ENCODE measurements at regions not wholly inside any gene's neighbourhood (a gene's known extent, or its start where the extent isn't known, plus 50 kb on each side); places are given as distances from the start of the nearest gene placed in this dataset.
"Not testable (repeated sequence)": the region's sequence is repeated elsewhere in the genome, so short reads cannot be mapped to it uniquely, and the experiment has no call there.

- no peak for DNase-seq
These were observed 93.1 kb upstream of the HIF1A start for GRCh38 chr14:61602003-61602732.

- no peak for DNase-seq
These were observed 92.6 kb upstream of the HIF1A start for GRCh38 chr14:61602733-61603077.

DNA sequence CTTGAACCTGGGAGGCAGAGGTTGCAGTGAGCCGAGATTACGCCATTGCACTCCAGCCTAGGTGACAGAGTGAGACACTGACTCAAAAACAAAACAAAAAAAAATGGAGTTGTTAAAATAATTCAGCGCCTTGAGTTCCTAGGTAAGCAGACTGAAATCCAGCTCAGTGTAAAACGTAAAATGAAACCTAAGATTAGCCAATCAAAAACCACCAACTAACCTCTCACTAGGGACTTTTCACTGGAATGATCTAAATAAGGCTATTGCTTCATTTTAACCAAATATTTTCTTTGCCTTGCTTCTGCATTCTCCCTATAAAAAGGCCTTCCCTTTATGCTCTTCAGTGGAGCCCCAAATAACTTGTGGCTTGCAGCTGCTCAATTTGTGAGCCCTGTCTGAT is 91.6 kb upstream of the HIF1A start:
- DNase-seq, result no peak

GRCh38 chr14:61607570-61608244 is 87.6 kb upstream of the HIF1A start:
- no peak for DNase-seq

DNA sequence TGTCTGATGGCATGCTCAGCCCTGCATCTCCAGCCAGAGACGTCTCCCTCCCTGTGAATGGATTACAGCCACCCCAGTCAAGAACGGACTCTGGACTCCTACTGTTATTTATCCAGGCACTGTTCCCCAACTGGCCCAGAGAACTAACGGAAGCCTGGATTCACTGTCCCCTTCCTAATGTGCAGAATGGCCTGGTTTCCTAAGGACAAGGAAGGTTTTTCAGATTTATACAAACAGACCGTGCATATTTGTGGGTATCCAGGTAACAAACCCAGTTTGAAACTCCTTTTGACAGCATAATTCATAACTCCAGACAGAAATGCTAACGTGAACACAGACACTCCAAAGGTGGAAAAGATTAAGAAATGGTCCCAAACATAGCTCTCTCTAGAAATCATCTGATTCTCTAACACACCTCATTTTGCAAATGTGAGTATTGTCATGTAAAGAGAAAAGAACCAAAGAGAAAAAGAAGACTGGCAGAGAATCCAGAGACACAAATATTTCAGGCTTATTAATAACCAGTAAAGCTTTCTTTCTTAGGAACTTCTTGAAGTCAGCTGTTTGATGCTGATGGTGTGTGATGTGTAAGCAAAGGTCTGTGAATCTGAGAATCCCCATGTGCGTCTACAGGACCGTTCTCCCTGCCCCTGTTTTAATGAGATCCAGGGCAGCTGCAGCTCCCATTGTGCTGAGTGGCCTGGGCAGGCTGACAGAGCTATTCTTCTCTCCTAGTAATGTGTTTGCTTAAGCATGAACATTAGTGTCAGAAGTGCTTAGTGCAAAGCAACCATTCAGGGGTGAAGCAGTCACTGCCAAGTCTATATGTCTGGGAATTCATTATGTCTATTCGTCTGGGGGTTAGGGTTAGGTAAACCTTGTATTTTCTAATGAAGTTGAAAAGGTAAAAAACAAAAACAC is 86.8 kb upstream of the HIF1A start:
- DNase-seq, result no peak

GRCh38 chr14:61609191-61609843 is 86.0 kb upstream of the HIF1A start:
- no peak for DNase-seq

DNA sequence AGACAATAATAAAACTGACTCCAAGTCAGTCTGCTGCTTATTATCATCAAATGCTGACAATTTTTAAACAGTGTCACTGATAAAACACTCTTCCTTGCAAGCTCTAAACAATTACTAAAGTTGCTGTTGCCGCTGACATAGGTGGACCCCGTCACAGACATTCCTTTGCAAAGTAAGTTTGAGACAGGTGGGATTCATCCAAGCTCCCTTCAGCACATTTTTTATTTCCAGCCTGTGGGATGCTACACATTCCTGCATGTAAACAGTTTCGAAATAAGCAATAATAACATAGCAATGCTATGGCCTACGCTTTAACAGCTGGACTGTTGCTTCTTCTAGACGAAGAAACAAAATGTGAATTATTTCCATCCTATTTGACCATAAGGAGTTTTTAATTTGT is 85.4 kb upstream of the HIF1A start:
- DNase-seq, result no peak

DNA sequence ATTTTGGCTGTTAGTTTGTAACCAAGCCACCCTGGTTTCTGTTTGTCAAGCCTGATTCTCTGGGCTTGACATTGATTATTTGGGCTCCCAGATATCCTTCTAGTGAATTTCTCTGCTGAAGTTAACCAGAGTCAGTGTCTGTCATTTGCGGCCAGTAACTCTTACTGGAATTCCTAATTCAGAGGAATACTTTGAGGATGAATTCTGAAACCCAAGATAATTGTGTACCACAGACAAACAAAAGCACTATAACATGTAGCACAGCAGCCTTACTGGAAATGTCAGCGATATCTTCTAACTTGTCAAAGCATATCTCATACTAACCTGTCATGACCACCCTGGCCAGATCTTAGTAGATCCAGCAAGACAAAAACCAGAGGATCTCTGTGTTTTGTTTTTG is 84.4 kb upstream of the HIF1A start:
- no peak for DNase-seq

DNA sequence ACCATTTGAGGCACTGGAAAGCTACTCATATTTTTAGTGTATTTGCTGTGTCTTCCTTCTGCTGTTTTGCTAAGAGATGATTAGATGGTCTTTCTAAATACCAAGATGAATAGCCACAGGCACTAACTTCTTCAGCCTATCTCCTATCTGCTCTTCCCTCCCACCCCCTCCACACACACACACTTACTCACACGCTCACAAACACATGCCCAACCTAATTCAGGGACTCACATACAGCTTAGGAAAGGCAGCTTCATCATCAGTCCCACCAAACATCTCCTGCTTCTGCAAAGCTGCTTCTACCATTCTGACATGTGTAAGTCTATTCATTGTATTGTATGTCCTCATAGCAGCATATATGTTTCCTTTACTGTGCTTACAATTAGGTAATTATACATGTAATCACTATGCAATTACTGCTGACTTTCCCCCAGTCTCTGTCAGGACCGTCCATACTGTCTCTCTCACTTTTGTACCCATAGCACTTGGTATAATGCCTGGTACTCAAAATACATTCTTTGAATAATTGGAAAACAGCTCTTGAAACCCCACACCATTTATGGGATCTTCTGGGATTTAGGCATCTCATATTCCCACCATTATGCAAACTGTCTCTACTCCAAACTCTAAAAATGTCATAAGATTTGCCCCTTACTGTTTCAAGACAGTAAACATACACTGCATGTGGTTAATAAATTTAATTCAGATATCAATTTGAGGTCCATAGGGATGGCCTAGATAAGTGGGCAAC is 83.3 kb upstream of the HIF1A start:
- no peak for DNase-seq

DNA sequence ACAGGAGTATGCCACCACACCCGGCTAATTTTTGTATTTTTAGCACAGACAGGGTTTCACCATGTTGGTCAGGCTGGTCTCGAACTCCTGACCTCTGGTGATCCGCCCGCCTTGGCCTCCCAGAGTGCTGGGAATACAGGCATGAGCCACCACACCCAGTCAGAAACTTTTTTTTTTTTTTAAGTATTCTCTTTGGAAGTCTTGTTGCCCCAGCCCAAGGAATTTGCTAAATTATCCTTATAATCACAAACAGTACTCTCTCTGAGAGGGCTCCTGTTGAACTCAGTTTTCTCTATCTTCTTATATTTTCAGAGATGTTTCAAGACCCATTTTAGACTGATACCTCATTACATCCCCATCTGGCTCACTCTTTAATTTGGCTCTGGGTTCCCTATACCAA is 82.3 kb upstream of the HIF1A start:
- DNase-seq, result not testable (repeated sequence)

DNA sequence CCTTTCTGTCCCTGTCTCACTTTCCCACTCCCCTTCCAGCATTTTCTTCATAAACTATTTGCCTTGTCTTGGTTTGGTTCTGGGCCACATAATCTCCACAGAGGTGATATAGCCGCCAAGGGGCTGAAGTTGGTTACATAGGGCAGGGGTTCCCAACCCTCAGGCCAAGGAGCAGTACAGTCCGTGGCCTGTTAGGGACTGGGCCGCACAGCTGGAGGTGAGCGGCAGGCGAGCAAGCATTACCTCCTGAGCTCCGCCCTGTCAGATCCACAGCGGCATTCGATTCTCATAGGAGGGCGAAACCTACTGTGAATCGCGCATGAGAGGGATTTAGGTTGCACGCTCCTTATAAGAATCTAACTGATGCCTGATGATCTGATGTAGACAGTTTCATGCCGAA is 80.6 kb upstream of the HIF1A start:
- no peak for DNase-seq

DNA sequence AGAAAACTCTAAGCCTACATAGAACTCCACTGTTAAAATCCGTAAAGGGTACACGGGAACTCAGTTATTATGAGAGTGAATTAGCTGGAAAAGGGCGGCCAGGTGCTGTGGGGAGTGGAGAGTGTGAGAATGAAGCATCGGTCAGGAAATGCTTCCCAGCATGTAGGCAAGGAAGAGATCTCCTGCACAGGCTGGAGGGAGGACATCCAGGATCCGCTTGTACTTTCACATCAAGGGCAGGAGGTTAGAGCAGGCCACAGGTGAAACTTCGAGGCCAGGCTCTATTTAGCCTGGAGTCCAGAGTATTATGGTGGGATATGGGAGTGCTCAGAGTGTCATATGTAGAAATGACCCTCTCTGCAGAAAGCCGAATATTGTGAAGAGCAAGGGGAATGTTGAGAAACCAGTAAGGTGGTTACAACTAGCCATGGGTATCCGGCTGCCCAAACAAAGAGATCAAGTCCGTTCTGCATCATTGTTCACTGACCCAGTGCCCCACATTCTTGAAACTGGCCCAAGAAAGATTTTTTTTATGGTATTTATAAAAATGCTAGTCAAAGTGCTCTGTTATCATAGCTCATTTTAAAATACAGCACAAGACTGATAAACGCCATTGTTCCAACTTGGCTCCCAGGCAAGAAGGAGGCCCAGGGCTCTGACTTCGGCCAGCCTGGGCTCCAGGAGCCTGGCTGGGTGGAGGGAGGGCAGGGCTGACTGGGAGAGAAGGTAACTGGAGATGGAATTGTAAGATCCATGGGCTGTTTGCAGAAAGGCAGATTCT is 79.4 kb upstream of the HIF1A start:
- no peak for DNase-seq

DNA sequence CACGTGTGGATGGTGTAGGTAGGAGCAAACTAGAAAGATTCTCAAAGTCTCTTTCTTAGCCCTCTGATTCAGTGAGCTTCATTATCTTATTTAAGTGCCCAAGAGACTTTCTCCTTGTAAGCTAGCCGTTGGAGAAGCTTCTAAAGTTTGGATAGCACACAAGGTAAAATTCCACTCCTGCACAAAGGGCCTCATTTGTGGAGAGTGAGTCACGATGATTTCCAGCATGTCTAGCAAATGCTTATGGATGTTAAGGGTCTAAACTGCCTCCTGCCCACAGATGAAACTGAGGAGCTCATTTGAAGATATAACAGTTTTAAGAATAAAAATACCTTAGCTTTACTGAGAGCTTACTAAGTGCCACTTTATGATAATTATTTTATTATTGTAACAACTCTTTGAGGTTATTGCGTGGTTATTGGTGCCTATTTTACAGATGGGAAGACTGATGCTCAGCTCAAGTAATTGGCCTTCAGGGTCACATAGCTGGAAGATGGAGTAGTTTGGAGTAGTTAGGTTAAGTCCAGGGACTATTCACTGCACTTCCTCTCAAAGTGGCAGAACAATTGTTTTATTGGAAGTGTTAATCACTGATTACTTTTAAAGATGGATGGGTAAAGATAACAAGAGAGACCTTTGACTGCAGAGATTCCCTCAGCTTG is 78.7 kb upstream of the HIF1A start:
- no peak for DNase-seq

DNA sequence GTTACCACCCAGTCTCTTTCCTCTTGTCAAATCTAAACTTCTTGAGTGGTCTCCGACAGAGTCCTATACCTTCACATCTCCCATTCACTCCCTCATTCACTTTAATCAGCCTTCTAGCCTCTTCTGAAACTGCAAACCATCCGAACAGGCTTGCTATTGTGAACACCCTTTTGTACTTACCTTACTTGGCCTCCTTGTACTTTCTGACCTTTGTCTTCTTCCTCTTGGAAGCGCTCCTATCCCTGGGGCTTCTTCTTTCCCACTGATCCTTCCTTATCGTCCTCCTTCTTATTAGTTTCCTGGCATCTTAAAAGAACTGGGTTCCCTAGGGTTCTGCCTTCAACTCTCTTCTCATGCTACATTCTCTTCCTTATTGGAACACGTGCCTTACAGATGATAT is 76.9 kb upstream of the HIF1A start:
- DNase-seq, result no peak

- no peak for DNase-seq
These were observed 75.8 kb upstream of the HIF1A start for GRCh38 chr14:61619494-61619893.

DNA sequence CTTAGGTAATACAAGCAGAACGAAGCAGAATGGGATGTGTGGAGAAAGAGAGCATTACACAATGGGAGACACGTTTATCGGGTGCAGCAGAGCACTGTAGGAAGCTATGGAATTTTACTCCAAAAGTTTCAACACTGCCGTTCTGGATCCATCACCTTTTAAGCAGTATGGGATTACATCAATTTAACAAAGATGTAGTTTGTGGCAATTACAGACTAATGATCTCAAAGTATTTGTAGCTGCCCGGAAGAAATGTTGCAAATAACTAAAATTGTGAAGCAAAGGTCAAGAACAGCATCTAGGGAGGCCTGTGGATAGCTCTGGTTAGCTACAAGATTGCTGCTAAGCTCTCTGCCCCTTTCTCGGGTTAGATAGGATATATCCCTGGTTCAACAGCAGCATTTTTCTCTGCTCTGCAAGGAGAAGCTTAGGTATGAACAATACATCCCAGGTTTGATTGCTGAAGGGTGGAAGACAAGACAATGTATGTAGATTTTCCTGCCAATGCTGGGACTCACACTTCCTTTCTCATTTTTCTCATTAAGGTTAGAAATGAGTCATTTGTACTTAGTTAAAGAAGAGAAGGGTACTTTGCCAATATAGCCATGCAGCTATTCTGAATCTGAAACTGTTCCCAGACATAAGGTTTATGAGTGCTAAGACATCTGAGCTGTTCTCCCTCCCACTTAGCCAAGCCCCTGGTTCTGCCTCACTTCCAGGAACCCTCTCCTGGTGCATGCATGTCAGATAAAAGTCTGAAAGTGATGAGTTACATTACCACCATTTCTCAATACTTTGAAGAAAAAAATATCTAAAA is 75.0 kb upstream of the HIF1A start:
- no peak for DNase-seq

DNA sequence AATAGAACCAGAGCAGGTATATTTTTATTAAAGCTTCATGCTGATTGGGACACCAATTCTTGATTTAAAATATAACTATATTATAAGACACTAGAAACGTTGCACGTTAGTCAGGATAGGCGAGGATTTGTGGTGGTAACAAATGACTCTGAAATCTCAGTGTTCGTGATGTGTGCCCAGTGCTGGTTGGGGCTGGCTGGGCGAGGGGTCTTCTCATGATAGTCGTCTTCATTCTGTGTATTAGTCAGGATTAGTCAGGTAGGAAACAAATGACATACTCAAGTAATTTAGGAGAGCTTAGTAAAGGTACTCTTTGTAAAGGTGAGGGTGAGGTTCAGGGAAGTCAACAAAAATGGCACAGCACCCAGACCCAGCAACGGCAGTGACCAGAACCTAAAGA is 73.9 kb upstream of the HIF1A start:
- DNase-seq, result no peak

GRCh38 chr14:61622051-61622450 is 73.3 kb upstream of the HIF1A start:
- DNase-seq, result no peak

- no peak for DNase-seq
These were observed 71.4 kb upstream of the HIF1A start for GRCh38 chr14:61623927-61624326.

DNA sequence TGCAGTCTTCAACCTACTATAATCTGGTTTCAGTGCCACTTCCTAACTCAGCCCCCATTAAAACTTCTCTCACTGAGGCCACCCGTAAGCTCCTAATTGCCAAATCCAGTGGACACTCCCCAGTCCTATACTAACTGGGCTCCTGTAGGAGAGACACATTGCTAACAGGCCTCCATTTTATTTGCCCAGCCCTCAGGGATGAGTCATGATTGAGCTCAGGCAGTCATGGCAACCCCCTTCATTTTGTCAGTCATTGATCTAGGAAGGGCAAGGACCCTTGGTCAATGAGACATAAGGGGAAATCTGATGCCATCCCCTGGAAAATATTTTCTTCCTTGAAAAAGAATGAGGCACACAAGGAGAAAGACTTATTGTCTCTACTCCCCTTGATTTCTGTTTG is 70.1 kb upstream of the HIF1A start:
- no peak for DNase-seq
